GM11168 (cell line): ENCODE measurements at regions not wholly inside any gene's neighbourhood (a gene's known extent, or its start where the extent isn't known, plus 50 kb on each side); places are given as distances from the start of the nearest gene placed in this dataset.

Experiments used
- in situ Hi-C: fragments of 300-500 bp; cut with MboI; formaldehyde crosslinking; loops from one replicate; pipeline ENCODE4 v1.12.0; 2022; ENCODE audit warnings: low sequenced_read_pairs; ENCODE audit not compliant: unreplicated experiment

GRCh38 chr13:67299751-67300150 lies 69.6 kb upstream of the PCDH9 start:
- in situ Hi-C loops = no loop called here

DNA sequence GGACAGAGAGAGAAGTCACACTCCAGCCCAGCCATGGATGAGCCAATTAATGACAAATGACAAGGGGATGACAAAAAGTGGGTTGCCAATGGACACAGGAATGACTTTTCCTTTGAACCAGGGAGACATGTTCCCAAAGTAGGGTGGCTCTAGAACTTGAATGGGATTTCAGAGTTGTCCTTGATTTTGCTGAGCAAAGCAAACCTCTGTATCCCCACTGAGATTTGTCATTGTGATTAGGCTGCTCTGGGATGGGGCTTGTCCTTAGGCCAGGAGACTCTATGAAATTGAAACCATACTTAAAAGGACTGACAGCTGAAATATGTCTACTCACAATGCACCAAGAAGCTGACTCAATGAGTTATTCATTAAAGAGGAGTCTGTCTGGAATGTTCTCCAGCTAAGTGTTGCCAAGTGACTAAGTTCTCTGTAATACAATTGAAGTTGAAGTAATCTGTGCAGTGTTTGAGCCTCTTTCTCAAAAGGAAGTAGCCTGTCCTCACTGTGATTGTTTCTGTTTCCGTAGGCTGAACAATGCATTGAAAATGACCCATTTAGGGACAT lies 69.0 kb upstream of the PCDH9 start:
- in situ Hi-C loops = no loop called here

DNA sequence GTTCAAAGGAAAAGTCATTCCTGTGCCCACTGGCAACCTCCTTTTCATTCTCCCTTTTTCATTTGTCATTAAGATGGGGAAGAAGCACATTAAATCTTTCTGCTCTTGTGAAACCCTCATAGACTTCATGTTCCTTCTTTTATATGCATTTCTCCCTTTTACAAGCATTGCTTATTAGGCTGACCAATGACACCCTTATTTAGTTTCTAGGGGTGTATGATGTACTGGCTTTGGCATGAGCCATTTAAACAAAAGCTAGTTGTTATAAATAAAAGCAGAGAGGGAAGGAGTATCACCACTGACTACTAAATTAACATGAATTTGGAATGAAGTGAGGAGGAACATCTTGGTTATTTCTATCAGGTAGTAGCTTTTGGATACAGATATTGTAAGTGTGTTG lies 68.2 kb upstream of the PCDH9 start:
- in situ Hi-C loops = no loop called here

DNA sequence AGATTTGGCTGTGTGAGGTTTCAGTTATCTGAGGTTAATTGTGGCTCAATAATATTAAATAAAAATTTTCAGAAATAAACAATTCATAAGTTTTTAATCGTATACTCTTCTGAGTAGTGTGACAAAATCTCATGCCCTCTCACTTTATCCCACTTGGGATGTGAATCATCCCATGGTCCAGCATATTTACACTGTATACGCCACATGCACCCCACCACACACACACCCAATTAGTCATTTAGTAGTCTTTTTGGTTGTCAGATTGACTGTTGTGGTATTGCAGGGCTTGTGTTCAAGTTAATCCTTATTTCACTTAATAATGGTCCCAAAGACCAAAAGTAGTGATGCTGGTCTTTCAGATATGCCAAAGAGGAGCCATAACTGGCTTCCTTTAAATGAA lies 66.4 kb upstream of the PCDH9 start:
- in situ Hi-C loops = no loop called here

- in situ Hi-C loops = no loop called here
These were observed 62.8 kb upstream of the PCDH9 start for GRCh38 chr13:67292886-67293285.

DNA sequence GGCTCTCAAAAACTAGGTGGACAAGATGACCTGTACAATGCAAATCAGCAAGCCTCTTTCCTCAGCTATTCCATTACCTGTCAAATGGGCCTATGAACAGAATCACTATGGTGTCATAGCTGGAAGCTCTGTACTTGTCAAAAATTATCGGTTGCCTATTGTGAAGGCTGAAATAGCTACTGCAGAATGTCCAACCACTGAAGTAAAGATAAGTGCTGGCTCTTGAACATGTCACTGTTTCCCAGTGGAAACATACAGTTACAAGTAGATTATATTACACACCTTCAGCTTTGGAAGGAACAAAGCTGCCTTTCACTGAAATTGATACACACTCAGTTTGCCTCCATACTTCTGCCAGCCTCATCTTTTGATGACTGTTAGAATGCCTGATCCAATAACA lies 55.5 kb upstream of the PCDH9 start:
- in situ Hi-C loops = no loop called here

- in situ Hi-C loops = no loop called here
These were observed 53.5 kb upstream of the PCDH9 start for GRCh38 chr13:67283637-67284036.

GRCh38 chr13:67281466-67281865 lies 51.3 kb upstream of the PCDH9 start:
- in situ Hi-C loops = no loop called here
